ENCODE measurements at regions not wholly inside any gene's neighbourhood (a gene's known extent, or its start where the extent isn't known, plus 50 kb on each side); places are given as distances from the start of the nearest gene placed in this dataset.

- no peak for DNase-seq (ENCODE audit: low read depth)
These were observed 463.1 kb upstream of the ARHGEF26 start for GRCh38 chr3:153658136-153658535.

- DNase-seq (ENCODE audit: low read depth): no peak
These were observed 454.0 kb upstream of the ARHGEF26 start for GRCh38 chr3:153666991-153667740.

- DNase-seq (ENCODE audit: low read depth): no peak
These were observed 451.7 kb upstream of the ARHGEF26 start for GRCh38 chr3:153669527-153669926.

GRCh38 chr3:153670577-153670976, 450.6 kb upstream of the ARHGEF26 start:
- no peak for DNase-seq (ENCODE audit: low read depth)

- no peak for DNase-seq (ENCODE audit: low read depth)
These were observed 447.3 kb upstream of the ARHGEF26 start for GRCh38 chr3:153673853-153674252.

GRCh38 chr3:153679714-153680113, 441.5 kb upstream of the ARHGEF26 start:
- DNase-seq (ENCODE audit: low read depth): no peak

- no peak for DNase-seq (ENCODE audit: low read depth)
These were observed 440.7 kb upstream of the ARHGEF26 start for GRCh38 chr3:153680526-153680925.

GRCh38 chr3:153681057-153681456, 440.1 kb upstream of the ARHGEF26 start:
- no peak for DNase-seq (ENCODE audit: low read depth)

GRCh38 chr3:153688301-153689120, 432.7 kb upstream of the ARHGEF26 start:
- DNase-seq (ENCODE audit: low read depth): no peak

GRCh38 chr3:153693207-153693606, 428.0 kb upstream of the ARHGEF26 start:
- DNase-seq (ENCODE audit: low read depth): no peak

GRCh38 chr3:153702106-153702505, 419.1 kb upstream of the ARHGEF26 start:
- no peak for DNase-seq (ENCODE audit: low read depth)

GRCh38 chr3:153704115-153704514, 417.1 kb upstream of the ARHGEF26 start:
- no peak for DNase-seq (ENCODE audit: low read depth)

- DNase-seq (ENCODE audit: low read depth): no peak
These were observed 414.5 kb upstream of the ARHGEF26 start for GRCh38 chr3:153706706-153707105.

GRCh38 chr3:153714016-153714415, 407.2 kb upstream of the ARHGEF26 start:
- DNase-seq (ENCODE audit: low read depth): no peak

- DNase-seq (ENCODE audit: low read depth): no peak
These were observed 406.5 kb upstream of the ARHGEF26 start for GRCh38 chr3:153714588-153715290.

- no peak for DNase-seq (ENCODE audit: low read depth)
These were observed 399.0 kb upstream of the ARHGEF26 start for GRCh38 chr3:153722157-153722556.

GRCh38 chr3:153731071-153731470, 390.1 kb upstream of the ARHGEF26 start:
- no peak for DNase-seq (ENCODE audit: low read depth)

GRCh38 chr3:153734777-153735551, 386.2 kb upstream of the ARHGEF26 start:
- DNase-seq (ENCODE audit: low read depth): peak; percentile 54

- no peak for DNase-seq (ENCODE audit: low read depth)
These were observed 381.1 kb upstream of the ARHGEF26 start for GRCh38 chr3:153740109-153740508.

- no peak for DNase-seq (ENCODE audit: low read depth)
These were observed 376.3 kb upstream of the ARHGEF26 start for GRCh38 chr3:153744889-153745288.

- no peak for DNase-seq (ENCODE audit: low read depth)
These were observed 375.0 kb upstream of the ARHGEF26 start for GRCh38 chr3:153746211-153746610.

GRCh38 chr3:153749070-153749610, 372.1 kb upstream of the ARHGEF26 start:
- DNase-seq (ENCODE audit: low read depth): no peak
